Ovary (tissue), 3 donors: ENCODE measurements at regions not wholly inside any gene's neighbourhood (a gene's known extent, or its start where the extent isn't known, plus 50 kb on each side); places are given as distances from the start of the nearest gene placed in this dataset.

Experiments used
- EP300 ChIP-seq: sonication (generic); formaldehyde crosslinking; IDR thresholded peaks from one replicate; pipeline ENCODE4 v1.6.1; 2017; ENCODE audit warnings: antibody characterized with exemption
- POLR2A ChIP-seq: fragments of 450-650 bp; IDR thresholded peaks from one replicate; pipeline ENCODE4 v1.6.1; 2017; ENCODE audit warnings: antibody characterized with exemption, mild to moderate bottlenecking, moderate library complexity
- TF ChIP-seq, protein P1 (sequence below), 3 donors: fragments of 450-650 bp in 2 of 3; fragments of 200-600 bp in 1 of 3; IDR thresholded peaks; one replicate each; pipeline versions ENCODE4 v1.5.1 to v1.8.0; 2016 to 2022; ENCODE audit warnings: antibody characterized with exemption in 3 of 3, mild to moderate bottlenecking in 1 of 3
- donor health status: DM: no; HTN: no; CAD: no.

GRCh38 chr9:126170286-126170823, 156.3 kb upstream of the MVB12B start:
- TF ChIP-seq, protein P1, sequence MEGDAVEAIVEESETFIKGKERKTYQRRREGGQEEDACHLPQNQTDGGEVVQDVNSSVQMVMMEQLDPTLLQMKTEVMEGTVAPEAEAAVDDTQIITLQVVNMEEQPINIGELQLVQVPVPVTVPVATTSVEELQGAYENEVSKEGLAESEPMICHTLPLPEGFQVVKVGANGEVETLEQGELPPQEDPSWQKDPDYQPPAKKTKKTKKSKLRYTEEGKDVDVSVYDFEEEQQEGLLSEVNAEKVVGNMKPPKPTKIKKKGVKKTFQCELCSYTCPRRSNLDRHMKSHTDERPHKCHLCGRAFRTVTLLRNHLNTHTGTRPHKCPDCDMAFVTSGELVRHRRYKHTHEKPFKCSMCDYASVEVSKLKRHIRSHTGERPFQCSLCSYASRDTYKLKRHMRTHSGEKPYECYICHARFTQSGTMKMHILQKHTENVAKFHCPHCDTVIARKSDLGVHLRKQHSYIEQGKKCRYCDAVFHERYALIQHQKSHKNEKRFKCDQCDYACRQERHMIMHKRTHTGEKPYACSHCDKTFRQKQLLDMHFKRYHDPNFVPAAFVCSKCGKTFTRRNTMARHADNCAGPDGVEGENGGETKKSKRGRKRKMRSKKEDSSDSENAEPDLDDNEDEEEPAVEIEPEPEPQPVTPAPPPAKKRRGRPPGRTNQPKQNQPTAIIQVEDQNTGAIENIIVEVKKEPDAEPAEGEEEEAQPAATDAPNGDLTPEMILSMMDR (IDR thresholded peaks at IDR 0.05), result no peak
- TF ChIP-seq EP300 (no peak), POLR2A (no peak)
